Choroid plexus epithelial cell (primary cell): ENCODE measurements at regions not wholly inside any gene's neighbourhood (a gene's known extent, or its start where the extent isn't known, plus 50 kb on each side); places are given as distances from the start of the nearest gene placed in this dataset.

Experiments used
- DNase-seq: peaks from one replicate; pipeline ENCODE4 v3.0.0-alpha.2; 2010; ENCODE audit warnings: low read depth
- H3K4me3 ChIP-seq: 2 replicates; pipeline ENCODE4 v1.5.1; 2011; ENCODE audit warnings: low read depth, mild to moderate bottlenecking, control low read depth, low read length, moderate library complexity
- CTCF ChIP-seq: conservative IDR thresholded peaks from 2 replicates; pipeline ENCODE4 v1.5.1; 2011; ENCODE audit warnings: low read depth, mild to moderate bottlenecking, control low read depth, inconsistent platforms, low read length, moderate library complexity

GRCh38 chr11:107157146-107157808, 139.0 kb upstream of the GUCY1A2 start:
- no peak for DNase-seq
- no peak for TF ChIP-seq CTCF
- H3K4me3 ChIP-seq: no peak overlapping the region

- no peak for TF ChIP-seq CTCF
- H3K4me3 ChIP-seq: no peak overlapping the region
- no peak for DNase-seq
These were observed 133.3 kb upstream of the GUCY1A2 start for GRCh38 chr11:107151579-107151978.

- H3K4me3 ChIP-seq: no peak overlapping the region
- TF ChIP-seq CTCF: no peak
- no peak for DNase-seq
These were observed 132.9 kb upstream of the GUCY1A2 start for GRCh38 chr11:107151158-107151557.

- H3K4me3 ChIP-seq: no peak overlapping the region
- DNase-seq: no peak
- TF ChIP-seq CTCF: no peak
These were observed 122.7 kb upstream of the GUCY1A2 start for GRCh38 chr11:107140983-107141382.

- H3K4me3 ChIP-seq: no peak overlapping the region
- no peak for TF ChIP-seq CTCF
- DNase-seq: no peak
These were observed 121.1 kb upstream of the GUCY1A2 start for GRCh38 chr11:107139396-107139795.

GRCh38 chr11:107136892-107137291, 118.6 kb upstream of the GUCY1A2 start:
- no peak for DNase-seq
- H3K4me3 ChIP-seq: no peak overlapping the region

More at GRCh38 chr11:107136892-107137291, 118.6 kb upstream of the GUCY1A2 start:
- TF ChIP-seq CTCF: no peak
